ENCODE measurements at regions not wholly inside any gene's neighbourhood (a gene's known extent, or its start where the extent isn't known, plus 50 kb on each side); places are given as distances from the start of the nearest gene placed in this dataset.

DNA sequence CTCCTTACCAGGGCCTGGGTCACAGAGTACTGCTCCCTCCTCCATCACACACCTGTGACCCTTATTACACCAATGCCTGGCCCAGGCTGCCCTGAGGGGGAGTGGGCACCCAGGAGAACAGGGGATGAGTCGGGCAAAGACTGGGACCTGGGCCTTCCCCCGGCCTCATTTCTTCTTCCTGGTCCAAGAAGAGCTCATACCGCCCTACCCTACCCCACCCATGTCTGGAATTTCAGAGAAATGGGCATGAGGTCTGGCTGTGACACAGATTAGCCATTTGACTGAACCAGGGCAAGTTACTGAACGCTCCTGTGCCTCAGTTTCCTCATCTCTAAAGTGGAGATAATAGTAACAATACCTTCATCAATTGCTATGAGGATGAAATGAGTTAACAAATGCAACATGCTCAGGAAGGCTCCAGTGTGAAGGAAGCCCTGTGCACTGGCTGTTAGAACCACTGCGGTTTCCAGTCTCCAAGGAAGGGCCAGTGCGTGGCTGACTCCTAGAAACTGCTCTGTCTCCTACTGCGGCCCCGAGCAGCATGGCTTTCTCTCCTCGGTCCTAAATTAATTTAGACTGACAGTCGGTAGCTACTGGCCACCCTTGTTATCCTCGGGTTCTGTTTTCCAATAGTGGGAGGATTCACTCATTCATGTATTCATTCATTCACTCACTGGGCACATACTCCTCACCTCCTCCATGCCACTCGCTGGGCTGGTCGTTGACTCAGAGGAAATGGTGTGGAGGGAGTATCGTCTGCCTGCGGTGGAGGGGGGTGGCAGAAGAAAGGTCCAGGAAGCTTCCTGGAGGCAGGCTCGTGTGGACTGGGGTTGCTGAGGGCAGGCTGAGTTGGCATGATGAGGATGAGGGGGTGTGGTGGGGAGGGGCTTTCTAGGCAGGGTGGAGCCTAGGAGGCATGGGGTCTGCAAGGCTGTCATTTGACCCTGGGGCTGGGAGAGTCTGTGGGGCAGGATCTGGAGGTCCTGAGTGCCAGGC is 175.6 kb downstream of the GLI2 start:
- BruUV-seq (replicated peaks): no TSS peak
- ChIA-PET POLR2A (ENCODE audit: unreplicated experiment) (no interaction called here), CTCF (interaction anchor here (0.6 to 1.1 kb wide), 2 partner anchors 45 to 88 kb away, joined by 6 read pairs; no protein-coding TSS in a partner anchor)
- Histone ChIP-seq H2AFZ (ENCODE audit: low read length) (no peak overlapping the region), H3K9me2 (replicated peaks; ENCODE audit: low read length) (no peaks in the 10 kb centered on the region), H3K79me2 (ENCODE audit: low read length) (no peaks in the 10 kb centered on the region), H3K27me3 (ENCODE audit: low read length) (no peaks in the 10 kb centered on the region), H3K4me1 (ENCODE audit: insufficient read depth, low read length) (peaks cover 55% of the 10 kb centered on the region), H3K9me3 (ENCODE audit: low read length) (no peaks in the 10 kb centered on the region), H3K4me3 (ENCODE audit: low read length) (no peak overlapping the region), H3K27ac (ENCODE audit: low read length) (peak overlapping the region; percentile 59), H3K4me2 (ENCODE audit: low read length) (peak overlapping the region; percentile 50), H3K36me3 (ENCODE audit: low read depth, low read length) (no peaks in the 10 kb centered on the region), H3F3A (ENCODE audit: low read length, unreplicated experiment) (no peaks in the 10 kb centered on the region), H3K9ac (ENCODE audit: low read length) (no peak overlapping the region), H4K20me1 (ENCODE audit: low read length) (no peaks in the 10 kb centered on the region)
- TF ChIP-seq EZH2phosphoT487 (IDR thresholded peaks at IDR 0.05; ENCODE audit: borderline replicate concordance, low read length): no peak
- TF ChIP-seq, protein P1, sequence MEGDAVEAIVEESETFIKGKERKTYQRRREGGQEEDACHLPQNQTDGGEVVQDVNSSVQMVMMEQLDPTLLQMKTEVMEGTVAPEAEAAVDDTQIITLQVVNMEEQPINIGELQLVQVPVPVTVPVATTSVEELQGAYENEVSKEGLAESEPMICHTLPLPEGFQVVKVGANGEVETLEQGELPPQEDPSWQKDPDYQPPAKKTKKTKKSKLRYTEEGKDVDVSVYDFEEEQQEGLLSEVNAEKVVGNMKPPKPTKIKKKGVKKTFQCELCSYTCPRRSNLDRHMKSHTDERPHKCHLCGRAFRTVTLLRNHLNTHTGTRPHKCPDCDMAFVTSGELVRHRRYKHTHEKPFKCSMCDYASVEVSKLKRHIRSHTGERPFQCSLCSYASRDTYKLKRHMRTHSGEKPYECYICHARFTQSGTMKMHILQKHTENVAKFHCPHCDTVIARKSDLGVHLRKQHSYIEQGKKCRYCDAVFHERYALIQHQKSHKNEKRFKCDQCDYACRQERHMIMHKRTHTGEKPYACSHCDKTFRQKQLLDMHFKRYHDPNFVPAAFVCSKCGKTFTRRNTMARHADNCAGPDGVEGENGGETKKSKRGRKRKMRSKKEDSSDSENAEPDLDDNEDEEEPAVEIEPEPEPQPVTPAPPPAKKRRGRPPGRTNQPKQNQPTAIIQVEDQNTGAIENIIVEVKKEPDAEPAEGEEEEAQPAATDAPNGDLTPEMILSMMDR (conservative IDR thresholded peaks at IDR 0.05; ENCODE audit: low read depth, low read length): no peak
- no peak for TF ChIP-seq EZH2 (IDR thresholded peaks at IDR 0.05; ENCODE audit: low read length, unreplicated experiment)
- ATAC-seq (peak; percentile 66), DNase-seq (peak; percentile 77)
- intact Hi-C loops (cut with micrococcal nuclease): no loop called here

GRCh38 chr2:120912101-120912985 is 176.7 kb downstream of the GLI2 start:
- ATAC-seq (no peak), DNase-seq (peak; percentile 39)
- Histone ChIP-seq H3K4me3 (ENCODE audit: low read length) (no peak overlapping the region), H4K20me1 (ENCODE audit: low read length) (no peaks in the 10 kb centered on the region), H3K27me3 (ENCODE audit: low read length) (no peaks in the 10 kb centered on the region), H3K27ac (ENCODE audit: low read length) (peak overlapping the region; percentile 54), H3K79me2 (ENCODE audit: low read length) (no peaks in the 10 kb centered on the region), H3K4me2 (ENCODE audit: low read length) (peak overlapping the region; percentile 37), H3K4me1 (ENCODE audit: insufficient read depth, low read length) (peaks cover 55% of the 10 kb centered on the region), H2AFZ (ENCODE audit: low read length) (no peak overlapping the region), H3K36me3 (ENCODE audit: low read depth, low read length) (no peaks in the 10 kb centered on the region), H3F3A (ENCODE audit: low read length, unreplicated experiment) (no peaks in the 10 kb centered on the region), H3K9ac (ENCODE audit: low read length) (no peak overlapping the region), H3K9me2 (replicated peaks; ENCODE audit: low read length) (no peaks in the 10 kb centered on the region), H3K9me3 (ENCODE audit: low read length) (no peaks in the 10 kb centered on the region)
- CTCF ChIA-PET: interaction anchor here (0.6 to 1.1 kb wide), 2 partner anchors 43 to 89 kb away, joined by 6 read pairs; no protein-coding TSS in a partner anchor
- POLR2A ChIA-PET (ENCODE audit: unreplicated experiment): no interaction called here
- no TSS peak for BruUV-seq (replicated peaks)
- intact Hi-C loops (cut with micrococcal nuclease): no loop called here
- TF ChIP-seq EZH2phosphoT487 (IDR thresholded peaks at IDR 0.05; ENCODE audit: borderline replicate concordance, low read length): no peak
- TF ChIP-seq, protein P1 (conservative IDR thresholded peaks at IDR 0.05; ENCODE audit: low read depth, low read length): no peak

Measured in PC-3 (cell line).